HCT116 (cell line): ENCODE measurements at regions not wholly inside any gene's neighbourhood (a gene's known extent, or its start where the extent isn't known, plus 50 kb on each side); places are given as distances from the start of the nearest gene placed in this dataset.

ENCODE experiments used
- ATAC-seq: fragments of 200-7000 bp; cut with Tn5 transposase; 2 replicates; pipeline ENCODE4 v1.9.1; 2020; ENCODE audit warnings: mild to moderate bottlenecking, moderate library complexity
- BruUV-seq: library from RNA; stranded (reverse); fragments of 400-500 nt; replicated peaks from 2 replicates; lab custom pipeline; 2021; lab: Mats Ljungman, UMichigan
- CTCF ChIA-PET: fragments of 300-600 bp; sonication (Branson Sonifier 250); formaldehyde crosslinking; loops from one replicate; lab custom pipeline; 2021; ENCODE audit warnings: antibody characterized with exemption; lab: Charles Lee
- POLR2A ChIA-PET: fragments of 300-600, 350-600 bp; sonication (Branson Sonifier 250); formaldehyde crosslinking; loops from one replicate; lab custom pipeline; 2021; ENCODE audit warnings: antibody characterized with exemption; lab: Charles Lee
- RAD21 ChIA-PET, 2 experiments: fragments of 300-600 bp; sonication (Branson Sonifier 250); formaldehyde crosslinking; loops; one replicate each; lab custom pipeline; 2023; ENCODE audit warnings: low total read pairs in 2 of 2; ENCODE audit not compliant: uncharacterized antibody in 2 of 2, unreplicated experiment in 2 of 2, low non-redundant PET in 1 of 2; lab: Charles Lee
- DNase-seq: peaks from one replicate; pipeline ENCODE4 v3.0.0-alpha.2; 2010; ENCODE audit warnings: low read depth, low spot score
- H2AFZ ChIP-seq: fragments of 200-600 bp; shearing (Covaris generic), sonication (generic); 2 replicates; pipeline ENCODE4 v1.6.1; 2017; ENCODE audit warnings: low read depth, mixed run types, mixed read lengths, antibody characterized with exemption, low read length; ENCODE audit not compliant: poor library complexity, severe bottlenecking
- H3K27ac ChIP-seq: 2 replicates; pipeline ENCODE4 v1.5.1; 2012; ENCODE audit warnings: low read depth, low read length
- H3K27me3 ChIP-seq: fragments of 200-600 bp; sonication (generic); 2 replicates; pipeline ENCODE4 v1.6.1; 2016; ENCODE audit warnings: mixed run types, low read length, mixed read lengths; ENCODE audit not compliant: insufficient read depth
- H3K36me3 ChIP-seq, 2 experiments: fragments of 200-500 bp in 1 of 2; fragments of 200-600 bp in 1 of 2; sonication (Bioruptor generic) in 1 of 2; sonication (generic) in 1 of 2; 2 replicates each; pipeline versions ENCODE4 v1.5.1 to v1.6.1; 2014 to 2016; ENCODE audit warnings: low read length in 2 of 2, inconsistent platforms in 1 of 2, mixed read lengths in 1 of 2, mixed run types in 1 of 2; ENCODE audit not compliant: insufficient read depth in 2 of 2, control insufficient read depth in 1 of 2
- H3K4me1 ChIP-seq, 2 experiments: fragments of 200-600 bp in 1 of 2; sonication (generic) in 1 of 2; 2 replicates each; pipeline versions ENCODE4 v1.5.1 to v1.6.1; 2012 to 2017; ENCODE audit warnings: low read length in 2 of 2, inconsistent platforms in 1 of 2, mild to moderate bottlenecking in 1 of 2, mixed read lengths in 1 of 2, mixed run types in 1 of 2, moderate library complexity in 1 of 2; ENCODE audit not compliant: insufficient read depth in 2 of 2, control insufficient read depth in 1 of 2
- H3K4me2 ChIP-seq: fragments of 200-600 bp; sonication (generic); 2 replicates; pipeline ENCODE4 v1.6.1; 2017; ENCODE audit warnings: mixed run types, low read length, mixed read lengths
- H3K4me3 ChIP-seq, 2 experiments: fragments of 200-600 bp in 1 of 2; sonication (generic) in 1 of 2; replicated peaks in 1 of 2; 2 replicates each; pipeline ENCODE4 v1.5.1; 2011 to 2016; ENCODE audit warnings: low read length in 2 of 2, control low read depth in 1 of 2, low read depth in 1 of 2, mild to moderate bottlenecking in 1 of 2, mixed read lengths in 1 of 2, mixed run types in 1 of 2
- H3K79me2 ChIP-seq: fragments of 200-600 bp; sonication (generic); 2 replicates; pipeline ENCODE4 v1.6.1; 2017; ENCODE audit warnings: mild to moderate bottlenecking, mixed run types, low read length, moderate library complexity, mixed read lengths; ENCODE audit not compliant: insufficient read depth
- H3K9ac ChIP-seq: fragments of 200-600 bp; sonication (generic); 2 replicates; pipeline ENCODE4 v1.6.1; 2016; ENCODE audit warnings: low read length, mixed read lengths
- H3K9me2 ChIP-seq: fragments of 200-600 bp; sonication (generic), shearing (Covaris generic); 2 replicates; pipeline ENCODE4 v1.6.1; 2017; ENCODE audit warnings: mixed run types, mild to moderate bottlenecking, moderate library complexity; ENCODE audit not compliant: insufficient read depth
- H3K9me3 ChIP-seq, 2 experiments: fragments of 200-500 bp in 1 of 2; fragments of 200-600 bp in 1 of 2; sonication (Bioruptor generic) in 1 of 2; sonication (generic) in 1 of 2; 2 replicates each; pipeline ENCODE4 v1.6.1; 2014 to 2017; ENCODE audit warnings: low read length in 2 of 2, mixed read lengths in 2 of 2, inconsistent platforms in 1 of 2, low read depth in 1 of 2, mild to moderate bottlenecking in 1 of 2, mixed run types in 1 of 2, moderate library complexity in 1 of 2; ENCODE audit not compliant: control insufficient read depth in 1 of 2, insufficient read depth in 1 of 2
- H4K20me1 ChIP-seq: fragments of 200-600 bp; sonication (generic), shearing (Covaris generic); 2 replicates; pipeline ENCODE4 v1.6.1; 2017; ENCODE audit warnings: mixed run types, mild to moderate bottlenecking, moderate library complexity; ENCODE audit not compliant: insufficient read depth
- CBX3 ChIP-seq: IDR thresholded peaks from 2 replicates; pipeline ENCODE4 v1.6.1; 2012; ENCODE audit warnings: low read depth
- CEBPB ChIP-seq: IDR thresholded peaks from 2 replicates; pipeline ENCODE4 v1.6.1; 2012; ENCODE audit warnings: low read depth
- ELF1 ChIP-seq: IDR thresholded peaks from 2 replicates; pipeline ENCODE4 v1.6.1; 2012; ENCODE audit warnings: low read depth, borderline replicate concordance
- EZH2 ChIP-seq: fragments of 200-600 bp; sonication (generic); IDR thresholded peaks from 2 replicates; pipeline ENCODE4 v1.6.1; 2017; ENCODE audit warnings: antibody characterized with exemption, mixed run types
- EZH2phosphoT487 ChIP-seq: fragments of 200-600 bp; IDR thresholded peaks from 2 replicates; pipeline ENCODE4 v1.6.1; 2018; ENCODE audit warnings: antibody characterized with exemption, borderline replicate concordance
- FOSL1 ChIP-seq: IDR thresholded peaks from 2 replicates; pipeline ENCODE4 v1.6.1; 2012; ENCODE audit warnings: low read depth
- JUND ChIP-seq: IDR thresholded peaks from 2 replicates; pipeline ENCODE4 v1.6.1; 2012
- POLR2AphosphoS5 ChIP-seq: IDR thresholded peaks from 2 replicates; pipeline ENCODE4 v1.6.1; 2011; ENCODE audit warnings: mild to moderate bottlenecking, low read depth, low read length, moderate library complexity
- SIN3A ChIP-seq: IDR thresholded peaks from 2 replicates; pipeline ENCODE4 v1.6.1; 2012; ENCODE audit warnings: low read depth
- SP1 ChIP-seq: IDR thresholded peaks from 2 replicates; pipeline ENCODE4 v1.6.1; 2012; ENCODE audit warnings: low read depth
- TCF7L2 ChIP-seq: IDR thresholded peaks from 2 replicates; pipeline ENCODE4 v1.7.0; 2011; ENCODE audit warnings: borderline replicate concordance, inconsistent platforms; ENCODE audit not compliant: insufficient read depth, insufficient read length; ENCODE audit errors: extremely low read depth
- YY1 ChIP-seq: IDR thresholded peaks from 2 replicates; pipeline ENCODE4 v1.6.1; 2011; ENCODE audit warnings: low read length, low read depth, moderate library complexity, mild to moderate bottlenecking; ENCODE audit not compliant: insufficient replicate concordance; ENCODE audit errors: extremely low read depth
- ZNF274 ChIP-seq: fragments of 200-500 bp; sonication (Bioruptor generic); IDR thresholded peaks from 2 replicates; pipeline ENCODE4 v1.6.1; 2014; ENCODE audit warnings: mild to moderate bottlenecking, low read depth, low read length, inconsistent platforms
- intact Hi-C: fragments of 100-400 bp; cut with micrococcal nuclease; formaldehyde crosslinking; loops from 2 replicates; pipeline ENCODE4 v1.10.0; 2022
- TF ChIP-seq, protein P1 (sequence below), 3 experiments: fragments of 200-600 bp in 1 of 3; sonication (generic) in 1 of 3; IDR thresholded peaks in 2 of 3; conservative IDR thresholded peaks in 1 of 3; 2 replicates each; pipeline ENCODE4 v1.5.1; 2012 to 2017; ENCODE audit warnings: low read depth in 2 of 3, low read length in 2 of 3, antibody characterized with exemption in 1 of 3, borderline replicate concordance in 1 of 3, control low read depth in 1 of 3, mild to moderate bottlenecking in 1 of 3, mixed read lengths in 1 of 3, mixed run types in 1 of 3, moderate library complexity in 1 of 3; ENCODE audit not compliant: insufficient read depth in 1 of 3
- TF ChIP-seq, protein P2 (sequence below): IDR thresholded peaks from 2 replicates; pipeline ENCODE4 v1.6.1; 2012
- TF ChIP-seq, protein P3 (sequence below): IDR thresholded peaks from 2 replicates; pipeline ENCODE4 v1.6.1; 2012
- TF ChIP-seq, protein P4 (sequence below): IDR thresholded peaks from 2 replicates; pipeline ENCODE4 v1.6.1; 2012; ENCODE audit warnings: low read depth

DNA sequence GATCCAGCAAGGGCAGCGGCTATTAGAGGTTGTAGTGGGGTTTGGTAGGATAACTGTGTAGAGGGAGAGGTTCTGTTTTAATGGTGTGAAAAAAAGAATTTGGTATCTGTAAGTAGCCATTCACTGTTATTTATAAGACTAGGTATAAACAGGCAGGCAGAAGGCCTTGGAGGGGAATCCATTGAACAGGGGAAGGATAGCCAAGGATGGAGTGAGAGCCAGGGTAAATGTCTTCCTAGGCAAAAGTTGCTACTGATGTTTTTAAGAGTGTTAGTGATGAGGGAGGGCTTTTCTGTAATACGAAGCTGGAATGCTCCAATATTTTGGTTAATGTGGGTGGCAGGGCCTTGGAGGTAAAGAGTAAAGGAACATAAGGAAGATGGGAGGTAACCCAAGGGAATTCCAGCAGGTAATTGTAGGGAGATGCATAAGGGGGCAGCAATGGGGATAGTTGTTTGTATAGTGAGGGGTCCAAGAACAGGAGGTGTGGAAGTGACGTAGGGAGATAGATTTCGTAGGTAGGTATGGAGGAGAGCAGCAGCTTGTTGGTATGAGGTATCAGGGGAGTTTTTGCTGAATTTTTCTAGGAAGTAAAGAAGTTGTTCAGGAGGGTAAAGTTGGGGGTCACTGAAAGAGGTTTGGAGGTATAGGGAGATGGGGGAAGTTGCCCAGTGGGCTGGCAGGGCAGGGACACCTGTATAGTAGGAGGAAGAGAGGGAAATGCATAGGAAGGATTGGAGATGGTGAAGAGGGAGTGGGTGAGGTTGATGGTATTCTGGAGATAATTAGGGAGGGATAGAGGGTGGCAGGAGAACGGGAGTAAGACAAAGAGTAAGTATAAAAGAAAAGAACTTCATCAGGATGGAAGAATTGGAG lies 752.4 kb upstream of the ADGRB3 start (continued):
- TF ChIP-seq, protein P1, sequence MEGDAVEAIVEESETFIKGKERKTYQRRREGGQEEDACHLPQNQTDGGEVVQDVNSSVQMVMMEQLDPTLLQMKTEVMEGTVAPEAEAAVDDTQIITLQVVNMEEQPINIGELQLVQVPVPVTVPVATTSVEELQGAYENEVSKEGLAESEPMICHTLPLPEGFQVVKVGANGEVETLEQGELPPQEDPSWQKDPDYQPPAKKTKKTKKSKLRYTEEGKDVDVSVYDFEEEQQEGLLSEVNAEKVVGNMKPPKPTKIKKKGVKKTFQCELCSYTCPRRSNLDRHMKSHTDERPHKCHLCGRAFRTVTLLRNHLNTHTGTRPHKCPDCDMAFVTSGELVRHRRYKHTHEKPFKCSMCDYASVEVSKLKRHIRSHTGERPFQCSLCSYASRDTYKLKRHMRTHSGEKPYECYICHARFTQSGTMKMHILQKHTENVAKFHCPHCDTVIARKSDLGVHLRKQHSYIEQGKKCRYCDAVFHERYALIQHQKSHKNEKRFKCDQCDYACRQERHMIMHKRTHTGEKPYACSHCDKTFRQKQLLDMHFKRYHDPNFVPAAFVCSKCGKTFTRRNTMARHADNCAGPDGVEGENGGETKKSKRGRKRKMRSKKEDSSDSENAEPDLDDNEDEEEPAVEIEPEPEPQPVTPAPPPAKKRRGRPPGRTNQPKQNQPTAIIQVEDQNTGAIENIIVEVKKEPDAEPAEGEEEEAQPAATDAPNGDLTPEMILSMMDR (IDR thresholded peaks at IDR 0.05 in 2 of 3, conservative IDR thresholded peaks at IDR 0.05 in 1 of 3; ENCODE audit: borderline replicate concordance in 1 of 3, insufficient read depth in 1 of 3, low read depth in 2 of 3, low read length in 2 of 3) = no peak
- TF ChIP-seq EZH2 (no peak), POLR2AphosphoS5 (no peak)
- TF ChIP-seq, all 23 proteins: peak for 0

DNA sequence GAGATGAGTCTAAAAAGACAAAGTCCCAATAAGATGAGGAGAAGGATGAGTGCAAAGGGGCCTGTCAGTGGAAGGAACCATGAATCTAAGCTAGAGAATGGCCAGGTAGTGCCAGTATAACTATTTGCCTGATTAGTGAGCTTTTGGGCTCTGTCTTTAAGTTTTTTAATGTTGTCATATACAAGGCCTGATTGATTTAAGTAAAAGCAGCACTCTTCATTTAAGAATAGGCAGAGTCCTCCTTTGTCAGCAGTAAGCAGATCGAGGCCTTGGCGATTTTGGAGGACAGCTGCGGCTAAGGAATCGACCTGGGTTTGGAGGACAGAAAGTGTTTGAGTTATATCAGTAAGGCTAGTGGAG lies 753.4 kb upstream of the ADGRB3 start:
- RAD21 ChIA-PET = no interaction called here
- peaks cover 5 to 12% of the 10 kb centered on the region in 2 experiments; a peak in 2 of 4 replicates for H3K9me3 ChIP-seq
- BruUV-seq = no TSS peak
- TF ChIP-seq TCF7L2 (no peak), SIN3A (no peak), FOSL1 (no peak), POLR2AphosphoS5 (no peak), YY1 (no peak), ELF1 (no peak), CBX3 (no peak), SP1 (no peak), CEBPB (no peak), JUND (no peak), ZNF274 (no peak), EZH2phosphoT487 (no peak)
- TF ChIP-seq, protein P2, sequence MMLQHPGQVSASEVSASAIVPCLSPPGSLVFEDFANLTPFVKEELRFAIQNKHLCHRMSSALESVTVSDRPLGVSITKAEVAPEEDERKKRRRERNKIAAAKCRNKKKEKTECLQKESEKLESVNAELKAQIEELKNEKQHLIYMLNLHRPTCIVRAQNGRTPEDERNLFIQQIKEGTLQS = no peak
- TF ChIP-seq, protein P3, sequence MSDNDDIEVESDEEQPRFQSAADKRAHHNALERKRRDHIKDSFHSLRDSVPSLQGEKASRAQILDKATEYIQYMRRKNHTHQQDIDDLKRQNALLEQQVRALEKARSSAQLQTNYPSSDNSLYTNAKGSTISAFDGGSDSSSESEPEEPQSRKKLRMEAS = no peak
- TF ChIP-seq, protein P4, sequence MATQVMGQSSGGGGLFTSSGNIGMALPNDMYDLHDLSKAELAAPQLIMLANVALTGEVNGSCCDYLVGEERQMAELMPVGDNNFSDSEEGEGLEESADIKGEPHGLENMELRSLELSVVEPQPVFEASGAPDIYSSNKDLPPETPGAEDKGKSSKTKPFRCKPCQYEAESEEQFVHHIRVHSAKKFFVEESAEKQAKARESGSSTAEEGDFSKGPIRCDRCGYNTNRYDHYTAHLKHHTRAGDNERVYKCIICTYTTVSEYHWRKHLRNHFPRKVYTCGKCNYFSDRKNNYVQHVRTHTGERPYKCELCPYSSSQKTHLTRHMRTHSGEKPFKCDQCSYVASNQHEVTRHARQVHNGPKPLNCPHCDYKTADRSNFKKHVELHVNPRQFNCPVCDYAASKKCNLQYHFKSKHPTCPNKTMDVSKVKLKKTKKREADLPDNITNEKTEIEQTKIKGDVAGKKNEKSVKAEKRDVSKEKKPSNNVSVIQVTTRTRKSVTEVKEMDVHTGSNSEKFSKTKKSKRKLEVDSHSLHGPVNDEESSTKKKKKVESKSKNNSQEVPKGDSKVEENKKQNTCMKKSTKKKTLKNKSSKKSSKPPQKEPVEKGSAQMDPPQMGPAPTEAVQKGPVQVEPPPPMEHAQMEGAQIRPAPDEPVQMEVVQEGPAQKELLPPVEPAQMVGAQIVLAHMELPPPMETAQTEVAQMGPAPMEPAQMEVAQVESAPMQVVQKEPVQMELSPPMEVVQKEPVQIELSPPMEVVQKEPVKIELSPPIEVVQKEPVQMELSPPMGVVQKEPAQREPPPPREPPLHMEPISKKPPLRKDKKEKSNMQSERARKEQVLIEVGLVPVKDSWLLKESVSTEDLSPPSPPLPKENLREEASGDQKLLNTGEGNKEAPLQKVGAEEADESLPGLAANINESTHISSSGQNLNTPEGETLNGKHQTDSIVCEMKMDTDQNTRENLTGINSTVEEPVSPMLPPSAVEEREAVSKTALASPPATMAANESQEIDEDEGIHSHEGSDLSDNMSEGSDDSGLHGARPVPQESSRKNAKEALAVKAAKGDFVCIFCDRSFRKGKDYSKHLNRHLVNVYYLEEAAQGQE = no peak

More for the DNA sequence above, 753.4 kb upstream of the ADGRB3 start:
- H3K4me1 ChIP-seq = no peaks in the 10 kb centered on the region
- no peak overlapping the region for H2AFZ ChIP-seq
- no peaks in the 10 kb centered on the region for H3K79me2 ChIP-seq
- H3K4me2 ChIP-seq = no peak overlapping the region
- DNase-seq (no peak), ATAC-seq (no peak)
- H3K27ac ChIP-seq = no peak overlapping the region
- CTCF ChIA-PET = no interaction called here
- H3K9me2 ChIP-seq = no peaks in the 10 kb centered on the region
- no peak overlapping the region for H3K9ac ChIP-seq
- intact Hi-C loops = no loop called here
- H3K4me3 ChIP-seq = no peak overlapping the region
- no peaks in the 10 kb centered on the region for H3K36me3 ChIP-seq
- no peaks in the 10 kb centered on the region for H3K27me3 ChIP-seq
- POLR2A ChIA-PET = no interaction called here
- no peaks in the 10 kb centered on the region for H4K20me1 ChIP-seq
